ENCODE measurements at regions not wholly inside any gene's neighbourhood (a gene's known extent, or its start where the extent isn't known, plus 50 kb on each side); places are given as distances from the start of the nearest gene placed in this dataset.

DNA sequence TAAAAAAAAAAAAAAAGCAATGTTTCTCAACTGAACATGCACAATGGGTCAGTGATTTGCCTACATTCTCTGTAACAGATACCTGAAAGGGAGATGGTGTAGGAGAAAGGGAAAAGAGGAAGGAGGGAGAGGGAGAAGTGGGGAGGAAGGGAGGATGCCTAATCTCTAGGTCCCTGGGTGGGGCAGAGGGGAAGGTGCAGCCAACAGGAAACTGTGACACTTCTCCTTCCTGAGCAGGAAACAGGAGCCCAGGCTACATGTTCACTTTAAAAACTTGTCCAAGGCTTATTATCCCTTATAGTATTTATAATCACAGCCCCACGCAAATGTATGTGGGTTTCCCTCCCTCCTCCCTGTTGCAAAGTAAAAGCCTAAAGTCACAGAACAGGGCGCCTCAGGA lies 137.9 kb downstream of the MINAR1 start:
- Histone ChIP-seq H3K36me3 (ENCODE audit: control insufficient read depth in 2 of 2, extremely low read depth in 1 of 2, insufficient read depth in 2 of 2, low read length in 2 of 2) (no peaks in the 10 kb centered on the region), H3K9me3 (replicated peaks; ENCODE audit: control insufficient read depth, insufficient read depth, low read length) (no peaks in the 10 kb centered on the region), H3K79me2 (ENCODE audit: control insufficient read depth, insufficient read depth, low read length) (no peaks in the 10 kb centered on the region), H4K20me1 (replicated peaks; ENCODE audit: control insufficient read depth, extremely low read depth, insufficient read depth, low read length) (no peaks in the 10 kb centered on the region), H3K27me3 (ENCODE audit: control insufficient read depth in 2 of 2, insufficient read depth in 2 of 2, low read length in 2 of 2) (no peaks in the 10 kb centered on the region), H3K9ac (replicated peaks; ENCODE audit: extremely low read depth, insufficient read depth, low read length) (no peak overlapping the region), H3K9me1 (replicated peaks; ENCODE audit: control insufficient read depth, extremely low read depth, insufficient read depth, low read length) (no peaks in the 10 kb centered on the region), H3K27ac (ENCODE audit: insufficient read depth, low read depth, low read length) (no peak overlapping the region), H3K4me2 (ENCODE audit: insufficient read depth, low read length) (no peak overlapping the region), H3K4me1 (ENCODE audit: control insufficient read depth, extremely low read depth, insufficient read depth, low read length) (no peaks in the 10 kb centered on the region), H3K4me3 (replicated peaks in 1 of 3; ENCODE audit: insufficient read depth in 1 of 3, low read depth in 1 of 3, low read length in 3 of 3) (no peak overlapping the region), H2AFZ (ENCODE audit: low read depth, low read length) (no peak overlapping the region)
- dilution Hi-C loops (cut with MboI; ENCODE audit: extremely low pct_ligation_motif_present, low sequenced_read_pairs), result no loop called here
- ChIA-PET POLR2A (no interaction called here), CTCF (no interaction called here)
- no peak for DNase-seq (ENCODE audit: low read depth, low spot score)
- intact Hi-C loops (cut with micrococcal nuclease), result no loop called here
- no peak for FAIRE-seq
- no peak for TF ChIP-seq JUN (IDR thresholded peaks at IDR 0.05; ENCODE audit: borderline replicate concordance, insufficient read depth, insufficient read length, low read depth)
- TF ChIP-seq GATA2 (IDR thresholded peaks at IDR 0.05; ENCODE audit: insufficient read depth, insufficient read length, low read depth, low read length), result no peak
- no peak for TF ChIP-seq MYC (IDR thresholded peaks at IDR 0.05; ENCODE audit: low read depth, low read length)
- no peak for TF ChIP-seq FOS (IDR thresholded peaks at IDR 0.05; ENCODE audit: borderline replicate concordance, insufficient read depth, low read length)
- TF ChIP-seq, protein P1, sequence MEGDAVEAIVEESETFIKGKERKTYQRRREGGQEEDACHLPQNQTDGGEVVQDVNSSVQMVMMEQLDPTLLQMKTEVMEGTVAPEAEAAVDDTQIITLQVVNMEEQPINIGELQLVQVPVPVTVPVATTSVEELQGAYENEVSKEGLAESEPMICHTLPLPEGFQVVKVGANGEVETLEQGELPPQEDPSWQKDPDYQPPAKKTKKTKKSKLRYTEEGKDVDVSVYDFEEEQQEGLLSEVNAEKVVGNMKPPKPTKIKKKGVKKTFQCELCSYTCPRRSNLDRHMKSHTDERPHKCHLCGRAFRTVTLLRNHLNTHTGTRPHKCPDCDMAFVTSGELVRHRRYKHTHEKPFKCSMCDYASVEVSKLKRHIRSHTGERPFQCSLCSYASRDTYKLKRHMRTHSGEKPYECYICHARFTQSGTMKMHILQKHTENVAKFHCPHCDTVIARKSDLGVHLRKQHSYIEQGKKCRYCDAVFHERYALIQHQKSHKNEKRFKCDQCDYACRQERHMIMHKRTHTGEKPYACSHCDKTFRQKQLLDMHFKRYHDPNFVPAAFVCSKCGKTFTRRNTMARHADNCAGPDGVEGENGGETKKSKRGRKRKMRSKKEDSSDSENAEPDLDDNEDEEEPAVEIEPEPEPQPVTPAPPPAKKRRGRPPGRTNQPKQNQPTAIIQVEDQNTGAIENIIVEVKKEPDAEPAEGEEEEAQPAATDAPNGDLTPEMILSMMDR (IDR thresholded peaks at IDR 0.05; ENCODE audit: extremely low read depth in 1 of 2, insufficient read depth in 1 of 2, low read depth in 1 of 2, low read length in 2 of 2), result no peak
- TF ChIP-seq POLR2A (IDR thresholded peaks at IDR 0.05; ENCODE audit: low read depth, low read length), result no peak
- TF ChIP-seq EZH2 (IDR thresholded peaks at IDR 0.05; ENCODE audit: borderline replicate concordance, low read depth, low read length, severe bottlenecking), result no peak
- TF ChIP-seq POLR2AphosphoS5 (IDR thresholded peaks at IDR 0.05; ENCODE audit: insufficient read depth, low read depth, low read length), result no peak
- TF ChIP-seq, protein P2, sequence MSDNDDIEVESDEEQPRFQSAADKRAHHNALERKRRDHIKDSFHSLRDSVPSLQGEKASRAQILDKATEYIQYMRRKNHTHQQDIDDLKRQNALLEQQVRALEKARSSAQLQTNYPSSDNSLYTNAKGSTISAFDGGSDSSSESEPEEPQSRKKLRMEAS (IDR thresholded peaks at IDR 0.05; ENCODE audit: insufficient read depth, insufficient read length), result no peak
- BruUV-seq (replicated peaks), result no TSS peak

Data from endothelial cell of umbilical vein (primary cell).